ENCODE measurements at regions not wholly inside any gene's neighbourhood (a gene's known extent, or its start where the extent isn't known, plus 50 kb on each side); places are given as distances from the start of the nearest gene placed in this dataset.
A peak's percentile ranks its signal among the peaks of the same experiment; 100 is the strongest.
"Not testable (repeated sequence)": the region's sequence is repeated elsewhere in the genome, so short reads cannot be mapped to it uniquely, and the experiment has no call there.

- DNase-seq = no peak
Observed at GRCh38 chr2:35931115-35931514, 424.5 kb upstream of the CRIM1 start.

- DNase-seq = no peak
Observed at GRCh38 chr2:35929551-35929950, 426.0 kb upstream of the CRIM1 start.

GRCh38 chr2:35920061-35920460, 435.5 kb upstream of the CRIM1 start:
- no peak for DNase-seq

- DNase-seq = no peak
Observed at GRCh38 chr2:35915261-35915660, 440.3 kb upstream of the CRIM1 start.

- DNase-seq = no peak
Observed at GRCh38 chr2:35891936-35892335, 463.6 kb upstream of the CRIM1 start.

GRCh38 chr2:35891528-35891927, 464.1 kb upstream of the CRIM1 start:
- DNase-seq = no peak

- peak; percentile 43 for DNase-seq
Observed at GRCh38 chr2:35887146-35887545, 468.4 kb upstream of the CRIM1 start.

- no peak for DNase-seq
Observed at GRCh38 chr2:35873921-35874320, 481.7 kb upstream of the CRIM1 start.

- DNase-seq = no peak
Observed at GRCh38 chr2:35871672-35872071, 483.9 kb upstream of the CRIM1 start.

GRCh38 chr2:35870713-35871112, 484.9 kb upstream of the CRIM1 start:
- no peak for DNase-seq

GRCh38 chr2:35864141-35864540, 491.4 kb upstream of the CRIM1 start:
- peak; percentile 55 for DNase-seq

- DNase-seq = no peak
Observed at GRCh38 chr2:35858216-35858615, 497.4 kb upstream of the CRIM1 start.

GRCh38 chr2:35857498-35857897, 498.1 kb upstream of the CRIM1 start:
- no peak for DNase-seq

GRCh38 chr2:35831385-35831784, 524.2 kb upstream of the CRIM1 start:
- DNase-seq = peak; percentile 64

- peak; percentile 14 for DNase-seq
Observed at GRCh38 chr2:35830833-35831232, 524.7 kb upstream of the CRIM1 start.

GRCh38 chr2:35827086-35827485, 528.5 kb upstream of the CRIM1 start:
- DNase-seq = no peak

- peak; percentile 82 for DNase-seq
Observed at GRCh38 chr2:35822716-35823115, 532.9 kb upstream of the CRIM1 start.

GRCh38 chr2:35821675-35822074, 533.9 kb upstream of the CRIM1 start:
- DNase-seq = peak; percentile 70

GRCh38 chr2:35820391-35820790, 535.2 kb upstream of the CRIM1 start:
- DNase-seq = no peak

- DNase-seq = no peak
Observed at GRCh38 chr2:35819033-35819432, 536.5 kb upstream of the CRIM1 start.

- not testable (repeated sequence) for DNase-seq
Observed at GRCh38 chr2:35818359-35818758, 537.2 kb upstream of the CRIM1 start.

GRCh38 chr2:35814597-35814996, 541.0 kb upstream of the CRIM1 start:
- not testable (repeated sequence) for DNase-seq

GRCh38 chr2:35803126-35803525, 552.5 kb upstream of the CRIM1 start:
- peak; percentile 71 for DNase-seq

GRCh38 chr2:35794796-35795450, 560.7 kb upstream of the CRIM1 start:
- no peak for DNase-seq

GRCh38 chr2:35790292-35790691, 565.3 kb upstream of the CRIM1 start:
- DNase-seq = peak; percentile 74
